Hepatocyte (in vitro differentiated cells): ENCODE measurements at regions not wholly inside any gene's neighbourhood (a gene's known extent, or its start where the extent isn't known, plus 50 kb on each side); places are given as distances from the start of the nearest gene placed in this dataset.

ENCODE experiments used
- CTCF ChIP-seq: fragments of 200-600 bp; sonication (generic); IDR thresholded peaks from 2 replicates; pipeline ENCODE4 v1.5.1; 2016; ENCODE audit warnings: antibody characterized with exemption, mild to moderate bottlenecking; ENCODE audit not compliant: poor library complexity
- EZH2 ChIP-seq: fragments of 200-600 bp; sonication (generic); IDR thresholded peaks from 2 replicates; pipeline ENCODE4 v1.6.1; 2016; ENCODE audit warnings: antibody characterized with exemption, mild to moderate bottlenecking, borderline replicate concordance

DNA sequence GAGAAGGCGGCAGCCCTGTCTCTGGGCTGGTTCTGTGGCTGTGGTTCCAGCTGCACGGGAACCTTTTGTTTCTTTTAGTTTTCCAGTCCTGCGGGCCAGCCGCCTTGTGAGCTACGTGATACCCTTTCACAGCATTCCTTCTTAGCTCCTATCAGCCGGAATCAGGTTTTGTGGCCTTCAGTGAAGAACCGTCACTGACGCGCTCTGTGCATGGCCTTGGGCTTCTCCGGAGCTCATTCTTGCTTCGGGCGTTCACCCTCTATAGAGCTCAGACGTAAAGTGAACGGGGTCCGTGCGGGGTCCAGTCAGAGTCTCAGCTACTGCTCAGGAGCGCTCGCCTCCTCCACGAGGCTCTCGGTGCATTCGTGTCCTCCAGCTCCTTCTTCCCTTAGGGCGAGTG is 166.7 kb downstream of the FAM43A start:
- TF ChIP-seq EZH2 (no peak), CTCF (no peak)
